ENCODE measurements at regions not wholly inside any gene's neighbourhood (a gene's known extent, or its start where the extent isn't known, plus 50 kb on each side); places are given as distances from the start of the nearest gene placed in this dataset.
"Not testable (repeated sequence)": the region's sequence is repeated elsewhere in the genome, so short reads cannot be mapped to it uniquely, and the experiment has no call there.

- DNase-seq (ENCODE audit: low read depth, low spot score), result no peak
- CTCF ChIA-PET, result interaction anchor here (1.8 kb wide), 1 partner anchor 13 kb away, joined by 4 read pairs; no protein-coding TSS in a partner anchor
- TF ChIP-seq CTCF (IDR thresholded peaks at IDR 0.05; ENCODE audit: low read depth, low read length), result no peak
- H3K4me3 ChIP-seq (ENCODE audit: low read depth, low read length), result no peak overlapping the region
- POLR2A ChIA-PET, result no interaction called here
- H3K27me3 ChIP-seq (ENCODE audit: control insufficient read depth, insufficient read depth, low read length), result no peaks in the 10 kb centered on the region
- no peak overlapping the region for H3K27ac ChIP-seq (ENCODE audit: low read depth, low read length)
- H3K9me3 ChIP-seq (ENCODE audit: control insufficient read depth, insufficient read depth, low read length), result no peaks in the 10 kb centered on the region
Observed at GRCh38 chr18:33826151-33826550, 248.1 kb downstream of the ASXL3 start.

GRCh38 chr18:33821503-33821902 lies 243.5 kb downstream of the ASXL3 start:
- no peak for DNase-seq (ENCODE audit: low read depth, low spot score)
- H3K4me3 ChIP-seq (ENCODE audit: low read depth, low read length), result no peak overlapping the region
- H3K9me3 ChIP-seq (ENCODE audit: control insufficient read depth, insufficient read depth, low read length), result no peaks in the 10 kb centered on the region
- no peak overlapping the region for H3K27ac ChIP-seq (ENCODE audit: low read depth, low read length)
- POLR2A ChIA-PET, result no interaction called here
- no peaks in the 10 kb centered on the region for H3K27me3 ChIP-seq (ENCODE audit: control insufficient read depth, insufficient read depth, low read length)
- TF ChIP-seq CTCF (IDR thresholded peaks at IDR 0.05; ENCODE audit: low read depth, low read length), result no peak
- CTCF ChIA-PET, result no interaction called here

- no peak for DNase-seq (ENCODE audit: low read depth, low spot score)
- Histone ChIP-seq H3K4me3 (ENCODE audit: low read depth, low read length) (no peak overlapping the region), H3K9me3 (ENCODE audit: control insufficient read depth, insufficient read depth, low read length) (no peaks in the 10 kb centered on the region), H3K27me3 (ENCODE audit: control insufficient read depth, insufficient read depth, low read length) (no peaks in the 10 kb centered on the region), H3K27ac (ENCODE audit: low read depth, low read length) (no peak overlapping the region)
- ChIA-PET POLR2A (no interaction called here), CTCF (no interaction called here)
- TF ChIP-seq CTCF (IDR thresholded peaks at IDR 0.05; ENCODE audit: low read depth, low read length), result no peak
Observed at GRCh38 chr18:33820517-33821371, 242.7 kb downstream of the ASXL3 start.

GRCh38 chr18:33819692-33820343 lies 241.8 kb downstream of the ASXL3 start:
- DNase-seq (ENCODE audit: low read depth, low spot score); CTCF ChIA-PET; H3K27ac ChIP-seq (ENCODE audit: low read depth, low read length); POLR2A ChIA-PET; H3K4me3 ChIP-seq (ENCODE audit: low read depth, low read length); H3K9me3 ChIP-seq (ENCODE audit: control insufficient read depth, insufficient read depth, low read length); H3K27me3 ChIP-seq (ENCODE audit: control insufficient read depth, insufficient read depth, low read length): not testable (repeated sequence)

- TF ChIP-seq CTCF (IDR thresholded peaks at IDR 0.05; ENCODE audit: low read depth, low read length), result no peak
- H3K27me3 ChIP-seq (ENCODE audit: control insufficient read depth, insufficient read depth, low read length), result no peaks in the 10 kb centered on the region
- no peak overlapping the region for H3K27ac ChIP-seq (ENCODE audit: low read depth, low read length)
- ChIA-PET CTCF (no interaction called here), POLR2A (no interaction called here)
- no peaks in the 10 kb centered on the region for H3K9me3 ChIP-seq (ENCODE audit: control insufficient read depth, insufficient read depth, low read length)
- no peak for DNase-seq (ENCODE audit: low read depth, low spot score)
- no peak overlapping the region for H3K4me3 ChIP-seq (ENCODE audit: low read depth, low read length)
Observed at GRCh38 chr18:33818145-33818544, 240.1 kb downstream of the ASXL3 start.

Data from AG04450 (cell line).